PC-9 (cell line): ENCODE measurements at regions not wholly inside any gene's neighbourhood (a gene's known extent, or its start where the extent isn't known, plus 50 kb on each side); places are given as distances from the start of the nearest gene placed in this dataset.

Experiments used
- EZH2 ChIP-seq: fragments of 200-600 bp; sonication (generic); IDR thresholded peaks from 2 replicates; pipeline ENCODE4 v1.8.0; 2017; ENCODE audit warnings: antibody characterized with exemption, low read depth
- TF ChIP-seq, protein P1 (sequence below): fragments of 200-600 bp; sonication (generic); conservative IDR thresholded peaks from 2 replicates; pipeline ENCODE4 v1.6.1; 2017; ENCODE audit warnings: mixed run types, antibody characterized with exemption, mild to moderate bottlenecking, moderate library complexity

- TF ChIP-seq, protein P1, sequence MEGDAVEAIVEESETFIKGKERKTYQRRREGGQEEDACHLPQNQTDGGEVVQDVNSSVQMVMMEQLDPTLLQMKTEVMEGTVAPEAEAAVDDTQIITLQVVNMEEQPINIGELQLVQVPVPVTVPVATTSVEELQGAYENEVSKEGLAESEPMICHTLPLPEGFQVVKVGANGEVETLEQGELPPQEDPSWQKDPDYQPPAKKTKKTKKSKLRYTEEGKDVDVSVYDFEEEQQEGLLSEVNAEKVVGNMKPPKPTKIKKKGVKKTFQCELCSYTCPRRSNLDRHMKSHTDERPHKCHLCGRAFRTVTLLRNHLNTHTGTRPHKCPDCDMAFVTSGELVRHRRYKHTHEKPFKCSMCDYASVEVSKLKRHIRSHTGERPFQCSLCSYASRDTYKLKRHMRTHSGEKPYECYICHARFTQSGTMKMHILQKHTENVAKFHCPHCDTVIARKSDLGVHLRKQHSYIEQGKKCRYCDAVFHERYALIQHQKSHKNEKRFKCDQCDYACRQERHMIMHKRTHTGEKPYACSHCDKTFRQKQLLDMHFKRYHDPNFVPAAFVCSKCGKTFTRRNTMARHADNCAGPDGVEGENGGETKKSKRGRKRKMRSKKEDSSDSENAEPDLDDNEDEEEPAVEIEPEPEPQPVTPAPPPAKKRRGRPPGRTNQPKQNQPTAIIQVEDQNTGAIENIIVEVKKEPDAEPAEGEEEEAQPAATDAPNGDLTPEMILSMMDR, result no peak
- TF ChIP-seq EZH2, result no peak
These were observed 122.4 kb upstream of the ZNF236 start for GRCh38 chr18:76699923-76700322.
